Skin epidermis (tissue), 12 donors: ENCODE measurements at regions not wholly inside any gene's neighbourhood (a gene's known extent, or its start where the extent isn't known, plus 50 kb on each side); places are given as distances from the start of the nearest gene placed in this dataset.

Source experiments
- H3K27ac ChIP-seq, 21 experiments: fragments of 200-600 bp; sonication (generic) in 11 of 21; one replicate each; pipeline ENCODE4 v1.5.0; 2020; ENCODE audit warnings: mild to moderate bottlenecking in 3 of 21, inconsistent platforms in 2 of 21, moderate library complexity in 2 of 21
- H3K4me3 ChIP-seq, 7 experiments: fragments of 200-600 bp; sonication (generic) in 2 of 7; one replicate each; pipeline ENCODE4 v1.5.0; 2020; ENCODE audit warnings: inconsistent platforms in 2 of 7, mild to moderate bottlenecking in 2 of 7, moderate library complexity in 1 of 7

DNA sequence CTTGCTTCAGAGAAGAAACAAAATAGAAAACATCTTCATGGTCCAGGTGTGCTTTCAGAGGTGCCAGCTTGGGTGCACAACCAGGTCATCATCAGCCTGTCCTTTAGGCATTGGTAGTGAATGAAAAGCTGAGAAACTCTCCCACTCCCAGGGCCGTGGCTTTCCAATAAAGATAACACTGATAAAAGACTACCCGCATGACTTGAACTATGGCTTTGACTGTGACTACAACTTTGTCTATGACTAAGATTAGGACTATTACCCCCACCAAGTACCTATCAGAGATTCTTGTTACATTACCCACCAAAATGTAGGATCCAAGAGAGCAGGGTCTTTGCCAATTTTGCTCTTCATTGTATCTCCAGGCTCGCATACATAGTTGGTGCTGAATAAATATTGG lies 115.2 kb downstream of the EDEM1 start:
- Histone ChIP-seq H3K27ac (no peak overlapping the region), H3K4me3 (no peak overlapping the region)

DNA sequence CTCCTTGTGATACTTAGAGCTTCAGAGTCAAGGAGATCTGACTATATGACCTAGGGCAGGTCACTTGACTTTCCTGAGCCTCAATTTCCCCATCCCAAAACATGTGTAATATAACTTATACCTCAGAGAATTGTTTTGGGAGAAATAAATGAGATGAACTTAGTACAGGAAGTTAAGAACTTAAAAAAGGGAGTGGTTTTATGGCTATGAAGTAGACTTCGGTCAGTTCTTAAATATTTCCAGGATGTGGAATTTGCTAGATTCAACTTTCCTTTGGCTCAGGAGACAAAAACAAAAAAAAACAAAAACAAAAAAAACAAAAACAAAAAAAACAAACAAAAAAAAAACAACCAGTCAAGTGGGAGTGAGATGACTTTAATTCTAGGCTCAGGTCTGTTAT lies 116.7 kb downstream of the EDEM1 start:
- no peak overlapping the region for H3K27ac ChIP-seq

DNA sequence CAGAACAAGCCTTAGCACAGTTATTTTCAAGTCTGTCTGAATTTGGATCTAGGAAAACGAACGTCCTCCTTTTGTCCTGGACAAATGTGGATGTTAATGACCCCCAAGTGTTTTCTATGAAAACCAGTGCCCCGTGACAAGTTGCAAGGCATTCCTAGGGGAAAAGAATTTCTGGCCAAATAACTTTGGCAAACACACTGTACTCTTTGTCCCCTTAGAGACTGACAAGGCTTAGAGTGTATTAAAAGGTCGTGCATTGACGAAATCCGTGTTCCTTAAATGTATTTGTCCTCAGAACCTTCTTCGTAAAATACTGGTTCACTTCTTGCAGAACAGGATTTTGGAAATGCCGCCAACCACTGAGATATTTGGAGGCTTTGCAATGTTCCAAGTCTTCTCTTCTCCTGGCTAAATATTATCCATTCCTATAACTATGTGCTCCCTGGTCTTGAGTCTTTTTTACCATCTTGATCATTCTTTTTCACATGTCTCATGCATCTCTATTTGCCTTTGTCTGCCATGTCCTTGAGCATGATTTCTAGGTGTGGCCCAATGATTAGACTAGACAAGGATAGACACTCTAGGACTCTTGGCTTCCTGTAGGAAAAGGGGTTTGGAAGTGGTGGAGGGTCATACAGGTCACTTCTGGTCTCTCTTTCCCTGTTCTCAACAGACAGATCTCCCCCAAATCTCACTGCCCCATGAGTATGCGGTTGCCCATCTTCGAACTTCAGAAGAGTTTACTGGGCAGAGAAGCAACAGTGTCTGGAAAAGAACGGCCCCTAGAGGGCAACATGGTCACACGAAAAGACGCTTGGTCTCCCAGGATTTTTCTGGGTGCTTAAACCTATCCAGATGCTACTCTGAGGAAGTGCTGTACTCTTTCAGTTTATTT lies 117.5 kb downstream of the EDEM1 start:
- Histone ChIP-seq H3K27ac (no peak overlapping the region), H3K4me3 (no peak overlapping the region)

More for the DNA sequence above, 116.7 kb downstream of the EDEM1 start:
- no peak overlapping the region for H3K4me3 ChIP-seq

DNA sequence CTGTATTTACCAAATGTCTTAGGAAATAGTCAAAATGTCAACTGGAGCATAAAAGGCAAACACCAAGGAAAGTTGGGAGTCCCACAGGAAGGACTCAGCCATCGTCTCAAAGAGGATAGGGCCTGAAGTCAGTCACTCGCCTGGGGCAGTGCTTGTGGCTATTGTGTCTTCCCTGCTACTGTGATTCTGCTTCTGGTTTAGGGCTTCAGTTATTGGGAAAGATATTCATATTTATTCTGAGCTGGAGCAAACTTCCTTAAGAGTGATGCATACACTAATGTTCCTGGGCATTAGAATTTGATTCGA lies 118.1 kb downstream of the EDEM1 start:
- no peak overlapping the region for H3K4me3 ChIP-seq
- no peak overlapping the region for H3K27ac ChIP-seq

DNA sequence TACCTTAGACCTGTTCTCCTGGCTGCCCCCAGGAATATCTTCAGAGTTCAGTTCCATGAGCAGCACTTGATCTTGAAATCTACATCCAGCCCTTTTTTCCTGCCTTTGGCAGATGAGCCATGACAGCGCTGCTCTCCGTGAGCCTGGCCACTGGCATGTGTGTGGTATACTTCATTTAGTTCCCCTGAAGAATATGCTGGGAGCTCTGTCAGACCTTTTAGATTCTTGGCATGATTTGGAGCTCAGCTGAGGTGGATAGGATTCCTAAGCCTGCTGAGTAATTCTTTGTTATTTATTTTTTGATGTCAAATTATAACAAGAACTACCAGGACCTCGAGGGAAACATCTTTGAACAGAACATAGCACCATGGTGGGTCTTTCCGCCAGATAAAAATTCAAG lies 121.7 kb downstream of the EDEM1 start:
- no peak overlapping the region for H3K4me3 ChIP-seq
- H3K27ac ChIP-seq = no peak overlapping the region

DNA sequence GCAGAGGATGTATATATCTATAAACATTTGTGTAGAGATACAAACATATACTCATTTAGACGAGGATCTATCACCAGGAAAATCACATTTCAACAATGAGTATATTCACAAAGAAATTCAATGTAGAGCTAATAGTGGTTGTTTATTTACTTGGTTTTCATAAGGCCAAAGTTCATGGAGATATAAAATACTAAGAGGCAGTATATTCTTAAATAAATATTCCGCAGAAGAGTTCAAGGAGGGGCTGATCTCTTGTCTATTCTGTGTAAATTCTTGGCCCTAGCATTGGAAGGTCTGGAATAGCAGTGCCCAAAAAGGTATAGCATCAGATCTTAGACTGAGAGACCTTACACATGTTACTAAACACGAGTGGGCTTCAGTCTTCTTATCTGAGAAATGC lies 122.1 kb downstream of the EDEM1 start:
- Histone ChIP-seq H3K27ac (no peak overlapping the region), H3K4me3 (no peak overlapping the region)

DNA sequence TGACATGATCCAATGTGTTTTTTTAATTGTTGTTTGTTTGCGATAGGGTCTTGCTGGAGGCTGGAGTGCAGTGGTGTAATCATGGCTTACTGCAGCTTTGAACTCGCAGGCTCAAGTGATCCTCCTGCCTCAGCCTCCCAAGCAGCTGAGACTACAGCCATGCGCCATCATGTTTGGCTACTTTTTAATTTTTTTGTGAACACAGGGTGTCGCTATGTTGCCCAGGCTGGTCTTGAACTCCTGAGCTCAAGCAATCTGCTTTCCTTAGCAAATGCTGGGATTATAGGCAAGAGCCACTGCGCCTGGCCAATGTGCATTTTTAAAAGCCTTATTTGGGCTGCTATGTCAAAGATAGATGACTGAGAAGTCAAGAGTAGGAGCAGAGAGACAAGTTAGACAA lies 123.0 kb downstream of the EDEM1 start:
- H3K4me3 ChIP-seq = no peak overlapping the region

DNA sequence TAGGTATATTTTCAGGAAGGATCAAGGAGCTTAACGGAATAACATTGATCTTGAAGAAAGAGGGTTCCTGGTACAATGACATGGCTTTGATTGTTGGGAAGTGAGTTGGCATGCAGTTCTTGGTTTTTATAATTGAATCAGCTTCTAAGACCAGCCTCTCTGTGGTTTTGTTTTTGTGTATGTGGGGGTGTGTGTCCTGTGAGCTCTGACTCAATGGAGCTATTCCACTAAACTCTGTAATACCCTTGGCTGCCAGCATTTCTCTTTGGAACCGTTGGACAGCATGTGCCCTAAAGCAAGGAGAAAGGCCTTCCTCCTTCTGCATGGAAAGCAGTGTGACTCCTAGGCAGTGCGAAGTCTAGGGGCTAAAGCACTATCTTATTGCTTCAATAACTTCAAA lies 124.8 kb downstream of the EDEM1 start:
- no peak overlapping the region for H3K27ac ChIP-seq
- H3K4me3 ChIP-seq = no peak overlapping the region

More for the DNA sequence above, 123.0 kb downstream of the EDEM1 start:
- H3K27ac ChIP-seq = no peak overlapping the region

DNA sequence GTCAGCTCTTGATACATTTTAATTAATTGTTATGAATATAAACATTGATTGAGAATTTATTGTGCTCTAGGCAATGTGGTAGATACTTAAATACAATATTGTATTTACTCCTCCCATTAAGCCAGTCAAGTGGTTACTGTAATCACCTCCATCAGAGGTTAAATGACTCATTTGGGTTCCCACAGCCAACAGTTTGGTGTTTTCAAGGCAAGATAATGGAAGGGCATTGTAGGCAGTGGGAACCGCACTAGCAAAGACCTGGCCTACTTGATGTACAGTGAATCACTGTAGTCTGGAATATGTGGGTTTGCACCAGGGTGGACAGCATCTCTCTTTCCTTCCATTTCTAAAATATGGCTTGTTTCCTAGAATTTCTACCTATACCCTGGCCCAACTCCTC lies 127.4 kb downstream of the EDEM1 start:
- no peak overlapping the region for H3K27ac ChIP-seq
- H3K4me3 ChIP-seq = no peak overlapping the region

DNA sequence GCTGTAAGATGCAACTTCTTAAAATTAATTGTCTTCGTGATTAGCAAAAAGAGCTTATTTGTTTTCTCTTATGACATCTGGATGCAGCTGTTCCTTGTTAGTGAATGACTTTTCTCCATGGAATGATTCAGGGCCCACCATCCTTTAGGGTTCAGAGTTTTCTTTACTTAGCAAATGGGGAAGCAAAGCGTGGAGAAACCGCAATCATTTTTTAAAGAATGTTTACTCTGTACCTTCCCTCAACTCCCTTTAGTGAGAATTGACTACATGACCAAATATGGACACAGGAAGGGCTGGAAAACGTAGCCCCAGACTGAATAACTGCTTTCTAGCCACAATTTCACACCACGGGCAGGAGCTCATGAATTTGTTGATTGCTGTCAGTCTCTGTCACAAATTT lies 130.1 kb downstream of the EDEM1 start:
- Histone ChIP-seq H3K4me3 (no peak overlapping the region), H3K27ac (no peak overlapping the region)

DNA sequence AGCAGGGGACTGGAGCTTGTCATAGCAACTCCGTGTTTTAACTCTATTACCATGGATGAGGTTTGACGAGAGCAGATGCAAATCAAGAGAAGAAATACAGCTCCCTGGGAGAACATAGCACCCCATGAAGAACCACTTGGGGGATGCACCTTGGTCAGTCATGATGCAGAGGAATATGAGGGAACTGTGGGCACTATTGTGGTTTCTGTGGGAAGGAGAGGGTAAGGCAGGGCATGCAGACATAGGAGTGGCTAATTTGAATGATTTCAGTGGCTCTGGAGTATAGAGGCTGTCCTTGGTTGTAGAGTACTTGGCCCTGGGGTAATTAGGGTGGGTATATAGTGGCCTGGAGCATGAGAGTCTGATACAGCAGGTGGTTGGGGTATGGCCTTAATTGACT lies 131.9 kb downstream of the EDEM1 start:
- Histone ChIP-seq H3K4me3 (no peak overlapping the region), H3K27ac (no peak overlapping the region)

DNA sequence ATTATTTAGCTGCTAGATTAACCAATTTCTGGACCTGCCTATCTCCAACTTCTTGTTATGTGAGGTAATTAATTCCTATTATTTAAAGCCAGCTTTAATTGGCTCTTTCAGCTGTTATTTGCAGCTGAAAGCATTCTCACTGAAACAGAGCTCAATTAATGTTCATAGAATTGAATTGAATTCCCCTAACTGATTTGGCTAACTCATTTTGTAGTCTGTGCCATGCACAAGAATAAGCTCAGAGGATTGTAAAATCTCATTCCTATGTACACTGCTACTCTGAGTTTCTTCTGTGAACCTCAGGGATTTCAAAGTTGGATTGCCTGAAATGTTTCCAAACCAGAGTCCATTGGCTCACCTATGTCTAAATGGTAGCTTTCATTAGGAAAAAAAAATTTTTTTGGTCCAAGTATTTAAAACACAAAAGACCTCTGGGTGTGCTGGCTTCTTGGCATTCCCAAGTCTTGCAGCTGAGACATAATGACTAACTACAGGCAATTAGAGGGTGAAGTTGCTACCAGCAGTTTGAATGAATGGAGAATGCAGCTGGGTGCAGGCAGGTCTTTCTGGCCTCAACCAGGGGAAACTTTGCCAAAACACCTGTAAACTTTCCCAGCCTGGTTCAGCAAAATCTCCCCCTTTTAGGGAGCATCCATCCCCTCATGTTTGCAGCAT lies 134.3 kb downstream of the EDEM1 start:
- H3K4me3 ChIP-seq = no peak overlapping the region

DNA sequence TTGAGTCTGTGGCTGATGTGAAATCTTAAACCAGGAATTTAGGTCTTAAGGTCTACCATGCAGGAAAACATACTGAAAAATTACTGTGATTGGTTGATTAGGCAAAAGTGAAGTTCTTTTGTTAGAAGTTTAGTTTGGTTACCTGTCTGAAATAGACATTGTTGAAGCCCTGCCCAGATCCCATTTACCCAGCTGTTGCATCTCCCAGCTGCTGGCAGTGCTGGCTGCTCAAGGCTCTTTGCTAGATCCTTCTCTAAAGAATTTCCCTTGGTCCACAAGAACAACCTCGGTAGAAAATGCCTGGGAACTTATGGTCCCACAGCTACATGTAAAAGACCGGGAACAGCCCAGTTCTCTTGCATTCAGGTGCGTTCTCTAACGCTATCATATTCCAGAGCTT lies 137.3 kb downstream of the EDEM1 start:
- no peak overlapping the region for H3K4me3 ChIP-seq

More for the DNA sequence above, 134.3 kb downstream of the EDEM1 start:
- H3K27ac ChIP-seq = no peak overlapping the region

DNA sequence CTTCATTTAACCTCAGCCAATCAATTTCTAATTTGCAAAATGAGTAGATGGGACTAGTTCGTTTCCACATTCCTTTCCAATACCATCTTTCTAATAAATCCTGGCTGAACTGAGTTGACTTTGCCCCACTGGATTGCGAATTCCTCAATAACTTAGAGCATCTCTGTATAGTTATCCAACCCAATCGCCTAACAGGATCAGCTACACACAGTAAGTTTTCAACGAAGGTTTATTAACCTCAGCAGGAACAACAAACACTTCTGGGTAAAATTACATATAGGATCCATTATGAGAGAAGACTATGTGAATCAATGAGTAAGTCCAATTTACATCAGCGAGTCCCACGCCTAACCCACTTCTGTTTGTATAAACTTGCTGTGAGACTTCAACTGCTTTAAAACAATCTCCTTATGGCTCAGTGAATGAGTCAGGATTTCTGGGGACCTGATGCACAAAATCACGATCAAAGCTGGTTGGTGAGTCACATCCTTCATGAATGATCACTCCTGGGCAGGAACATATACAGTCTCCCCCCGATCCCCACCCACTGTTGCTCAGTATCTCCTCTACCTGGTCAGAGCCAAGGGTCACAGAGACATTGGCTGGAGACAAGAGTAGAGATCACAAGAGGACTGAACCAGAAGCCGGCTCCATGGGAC lies 142.8 kb downstream of the EDEM1 start:
- Histone ChIP-seq H3K4me3 (no peak overlapping the region), H3K27ac (no peak overlapping the region)

More for the DNA sequence above, 137.3 kb downstream of the EDEM1 start:
- H3K27ac ChIP-seq = no peak overlapping the region

DNA sequence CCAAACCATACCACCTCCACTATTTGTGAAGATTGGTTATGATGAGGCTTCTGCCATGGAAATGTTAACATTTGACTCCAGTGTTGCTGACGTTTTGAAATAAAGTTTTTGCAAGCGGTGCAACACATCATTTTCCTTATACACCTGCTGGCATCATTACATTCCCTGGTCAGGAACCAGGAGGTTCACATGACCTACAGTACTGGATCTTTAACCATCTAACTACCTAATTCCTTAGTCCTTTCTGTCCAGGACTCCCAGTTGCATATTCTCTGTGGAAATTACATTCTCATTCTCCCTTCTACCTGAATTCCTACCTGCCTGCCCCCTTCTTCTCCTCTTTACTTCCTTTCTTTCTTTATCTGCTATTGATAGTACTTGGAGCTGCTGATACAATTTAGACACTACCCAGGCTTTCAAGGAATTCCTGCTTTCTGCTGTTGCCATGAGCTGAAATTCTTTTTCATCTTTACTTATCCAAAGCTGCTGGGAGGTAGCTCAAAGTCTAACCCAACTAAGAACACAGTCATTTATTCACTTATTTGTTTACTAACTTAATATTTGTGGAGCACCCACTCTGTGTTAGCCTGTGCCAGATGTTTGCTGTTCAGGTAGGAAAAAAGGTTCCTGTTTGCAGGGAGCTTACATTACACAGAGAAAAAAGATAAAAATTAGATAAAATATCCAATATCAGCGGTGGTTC lies 144.2 kb downstream of the EDEM1 start:
- Histone ChIP-seq H3K27ac (no peak overlapping the region), H3K4me3 (no peak overlapping the region)

DNA sequence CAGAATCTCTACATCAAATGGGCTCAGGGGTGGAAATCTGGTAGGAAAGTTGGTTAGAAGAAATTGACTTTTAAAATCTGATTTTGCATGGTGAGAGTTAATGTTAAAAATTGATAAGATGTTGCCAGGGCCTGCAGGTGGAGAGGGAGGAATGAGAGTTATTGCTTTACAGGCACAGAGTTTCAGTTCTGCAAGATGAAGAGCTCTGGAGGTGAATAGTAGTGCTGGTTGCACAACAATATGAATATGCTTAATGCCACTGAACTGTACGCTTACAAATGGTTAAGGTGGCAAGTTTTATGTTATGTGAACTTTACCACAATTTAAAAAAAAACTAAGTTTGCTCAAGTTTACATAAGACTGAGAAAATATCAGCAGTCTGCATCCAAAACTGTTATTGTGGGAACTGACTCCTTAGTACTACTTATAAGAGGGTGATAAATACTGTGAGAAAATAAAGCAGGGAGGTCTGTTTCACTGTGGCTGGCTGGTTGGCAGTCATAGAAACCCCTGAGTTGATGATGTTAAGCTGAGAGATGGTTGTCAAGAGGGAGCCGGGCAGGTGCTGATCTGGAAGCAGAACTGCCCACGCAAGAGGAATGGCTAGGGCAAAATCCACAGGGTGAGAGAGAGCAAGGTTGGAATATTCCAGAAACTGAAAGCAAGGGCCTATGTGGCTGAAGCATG lies 144.9 kb downstream of the EDEM1 start:
- Histone ChIP-seq H3K4me3 (no peak overlapping the region), H3K27ac (no peak overlapping the region)

DNA sequence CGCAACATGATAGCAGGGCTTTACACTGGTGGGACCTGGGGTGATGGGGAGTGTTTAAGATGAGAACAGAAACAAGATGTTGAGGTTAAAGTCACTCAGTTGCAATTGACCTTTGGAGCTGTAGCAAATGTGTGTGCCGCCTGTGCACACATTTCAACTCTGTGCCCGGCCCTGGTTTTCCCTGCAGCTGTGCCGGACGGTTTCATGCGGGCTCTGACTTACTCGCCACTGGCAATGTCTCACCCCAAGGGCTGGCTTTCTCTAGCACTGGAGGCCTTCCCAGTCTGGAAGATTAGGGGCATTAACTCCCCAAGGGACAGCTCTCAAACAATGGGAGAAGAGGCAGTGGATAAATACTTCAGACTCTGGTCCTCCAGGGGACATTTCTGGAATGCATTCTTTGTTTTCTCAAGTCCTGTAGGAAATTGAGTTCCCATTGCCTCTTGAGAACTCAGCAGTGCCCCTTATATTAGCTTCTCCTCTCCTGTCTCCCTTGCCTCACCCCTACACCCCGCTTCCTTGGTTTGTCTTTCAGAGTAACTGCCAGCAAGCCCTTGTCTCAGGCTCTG lies 152.5 kb downstream of the EDEM1 start:
- H3K27ac ChIP-seq = no peak overlapping the region
- H3K4me3 ChIP-seq = no peak overlapping the region

DNA sequence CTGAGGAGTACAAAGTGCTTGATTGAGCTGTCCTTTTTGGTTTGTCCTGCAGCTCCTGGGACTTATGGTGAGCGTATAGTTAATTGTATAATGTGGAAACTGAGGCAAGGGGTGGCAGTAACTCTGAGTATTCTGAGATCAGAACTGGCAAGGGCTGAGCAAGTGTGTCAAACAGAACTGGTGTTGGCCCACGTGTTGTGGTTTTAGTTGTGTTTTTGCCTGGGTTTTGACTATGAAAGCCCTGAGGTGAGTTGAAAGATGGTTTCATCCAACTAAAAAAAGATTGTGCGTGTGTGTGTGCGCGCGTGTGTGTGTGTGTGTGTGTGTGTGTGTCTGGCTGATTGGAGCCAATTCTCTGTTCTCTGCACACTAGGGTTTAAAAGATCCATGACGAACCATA lies 154.1 kb downstream of the EDEM1 start:
- no peak overlapping the region for H3K27ac ChIP-seq
- H3K4me3 ChIP-seq = no peak overlapping the region

DNA sequence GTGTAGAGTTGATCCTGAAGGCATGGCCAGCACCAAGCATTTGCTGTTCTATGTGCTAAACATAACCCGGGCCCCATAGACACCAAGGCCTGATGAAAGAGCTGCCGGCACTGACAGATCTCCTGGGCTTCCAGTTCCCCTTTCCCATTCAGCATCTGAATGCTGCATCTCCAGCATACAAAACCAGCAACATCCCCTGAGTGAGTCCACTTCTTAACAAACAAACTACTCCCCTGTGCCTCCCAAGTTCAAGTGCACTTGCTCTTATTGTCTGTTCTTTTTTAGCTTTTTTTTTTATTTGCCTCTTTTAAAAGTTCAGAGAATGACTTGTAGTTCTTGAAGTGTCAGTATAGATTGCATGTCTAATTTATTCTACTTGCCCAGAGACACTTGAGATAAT lies 156.0 kb downstream of the EDEM1 start:
- Histone ChIP-seq H3K27ac (no peak overlapping the region), H3K4me3 (no peak overlapping the region)

DNA sequence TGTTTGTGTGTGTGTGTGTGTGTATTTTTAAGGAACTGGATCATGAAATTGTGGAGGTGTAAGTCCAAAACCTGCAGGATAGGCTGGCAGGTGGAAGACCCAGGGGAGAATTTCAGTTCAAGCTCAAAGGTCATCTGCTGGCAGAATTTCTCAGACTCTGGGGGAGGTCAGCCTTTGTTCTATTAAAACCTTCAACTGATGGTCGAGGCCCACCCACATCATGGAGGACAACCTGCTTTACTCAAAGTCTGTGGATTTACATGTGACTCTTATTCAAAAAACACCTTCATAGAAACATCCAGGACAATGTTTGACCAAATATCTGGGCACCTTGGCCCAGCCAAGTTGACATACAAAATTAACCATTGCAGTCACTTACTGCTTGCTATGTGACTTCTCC lies 157.2 kb downstream of the EDEM1 start:
- Histone ChIP-seq H3K27ac (no peak overlapping the region), H3K4me3 (no peak overlapping the region)
